SK-N-MC (cell line): ENCODE measurements at regions not wholly inside any gene's neighbourhood (a gene's known extent, or its start where the extent isn't known, plus 50 kb on each side); places are given as distances from the start of the nearest gene placed in this dataset.
"Not testable (repeated sequence)": the region's sequence is repeated elsewhere in the genome, so short reads cannot be mapped to it uniquely, and the experiment has no call there.

Experiments used
- DNase-seq: peaks from one replicate; pipeline ENCODE4 v3.0.0-alpha.2; 2011; ENCODE audit warnings: low read depth, low spot score
- H3K27ac ChIP-seq: fragments of 200-600 bp; sonication (generic); 2 replicates; pipeline ENCODE4 v1.5.1; 2016; ENCODE audit warnings: mixed run types
- H3K36me3 ChIP-seq: fragments of 200-600 bp; sonication (generic); 2 replicates; pipeline ENCODE4 v1.6.1; 2017; ENCODE audit warnings: antibody characterized with exemption, low read length, mixed read lengths; ENCODE audit not compliant: insufficient read depth
- H3K4me3 ChIP-seq: fragments of 200-600 bp; sonication (generic); 2 replicates; pipeline ENCODE4 v1.5.1; 2016
- H3K9ac ChIP-seq: fragments of 200-600 bp; sonication (generic); 2 replicates; pipeline ENCODE4 v1.8.0; 2017; ENCODE audit warnings: mixed run types, mixed read lengths; ENCODE audit not compliant: insufficient read length
- H3K9me3 ChIP-seq: fragments of 200-600 bp; sonication (generic); 2 replicates; pipeline ENCODE4 v1.6.1; 2017; ENCODE audit warnings: low read depth, mild to moderate bottlenecking, antibody characterized with exemption, low read length, moderate library complexity, mixed read lengths
- EZH2 ChIP-seq: fragments of 200-600 bp; sonication (generic); IDR thresholded peaks from one replicate; pipeline ENCODE4 v1.6.1; 2017; ENCODE audit warnings: antibody characterized with exemption
- FOXP2 ChIP-seq: optimal IDR thresholded peaks from 2 replicates; pipeline ENCODE3; 2011; ENCODE audit warnings: mild to moderate bottlenecking, moderate library complexity; ENCODE audit not compliant: insufficient read depth; ENCODE audit errors: extremely low read length, control extremely low read depth
- POLR2AphosphoS5 ChIP-seq: IDR thresholded peaks from 2 replicates; pipeline ENCODE4 v1.6.1; 2012; ENCODE audit warnings: mild to moderate bottlenecking, low read depth, low read length, borderline replicate concordance

DNA sequence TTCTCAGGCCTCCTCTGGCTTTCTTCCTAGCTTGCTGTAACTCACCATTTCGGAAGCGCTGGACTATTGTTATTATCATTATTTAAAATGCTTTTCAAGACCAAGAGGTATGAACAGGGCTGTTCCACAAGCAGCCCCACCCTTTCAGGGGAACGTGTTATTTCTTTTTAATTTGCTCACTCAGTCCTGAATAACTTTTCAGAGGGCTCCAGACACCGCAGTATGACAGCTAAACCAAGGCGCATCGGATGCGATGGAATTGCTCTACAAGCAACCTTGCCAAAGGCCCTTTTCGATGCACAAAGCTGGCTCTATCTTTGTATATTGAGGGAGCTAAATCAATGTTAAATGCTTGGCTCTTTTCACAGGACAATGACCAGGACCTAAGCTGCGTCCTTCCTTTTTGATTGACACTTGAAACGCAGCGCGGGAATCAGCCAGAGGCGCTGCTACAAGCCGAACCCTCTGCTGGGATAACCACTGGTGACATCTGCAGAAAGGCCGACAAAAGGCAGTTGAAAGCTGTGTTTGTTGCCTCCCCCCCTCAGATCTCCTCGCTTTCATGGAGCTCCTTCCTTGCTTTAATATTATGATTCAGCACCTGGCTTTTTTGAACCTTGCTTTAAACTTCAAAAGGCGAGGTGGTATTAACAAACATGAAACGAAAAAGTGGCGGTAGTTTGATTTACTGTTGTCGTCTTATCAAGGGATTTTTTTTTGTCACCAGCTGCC lies 204.7 kb upstream of the PROX1 start:
- H3K4me3 ChIP-seq: no peak overlapping the region
- no peak for DNase-seq
- H3K9ac ChIP-seq: no peak overlapping the region
- no peak overlapping the region for H3K27ac ChIP-seq
- H3K36me3 ChIP-seq: no peaks in the 10 kb centered on the region
- TF ChIP-seq FOXP2: no peak
- no peak for TF ChIP-seq EZH2
- no peak for TF ChIP-seq POLR2AphosphoS5
- H3K9me3 ChIP-seq: no peaks in the 10 kb centered on the region

DNA sequence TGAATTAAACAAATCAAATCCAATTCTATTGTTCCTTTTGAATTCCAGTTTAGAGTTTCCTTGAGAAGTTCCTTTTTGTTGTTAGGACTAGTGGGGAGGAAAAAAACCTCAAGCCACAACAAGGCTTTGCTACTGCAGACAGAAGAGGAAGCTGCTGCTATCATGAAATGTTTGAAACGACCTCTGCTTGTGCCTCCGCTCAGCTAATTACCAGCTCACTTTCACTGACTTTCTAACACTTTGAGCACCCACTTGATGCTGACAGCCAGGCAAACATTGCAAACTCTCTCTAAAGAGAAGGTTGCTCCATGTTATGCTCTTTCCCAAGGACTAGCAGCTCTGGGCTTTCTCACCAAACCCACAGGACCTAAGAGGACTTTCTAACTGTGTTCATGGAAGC lies 203.9 kb upstream of the PROX1 start:
- Histone ChIP-seq H3K9ac (no peak overlapping the region), H3K4me3 (no peak overlapping the region), H3K9me3 (no peaks in the 10 kb centered on the region), H3K27ac (no peak overlapping the region), H3K36me3 (no peaks in the 10 kb centered on the region)
- TF ChIP-seq EZH2: no peak
- TF ChIP-seq FOXP2: no peak
- TF ChIP-seq POLR2AphosphoS5: no peak
- no peak for DNase-seq

DNA sequence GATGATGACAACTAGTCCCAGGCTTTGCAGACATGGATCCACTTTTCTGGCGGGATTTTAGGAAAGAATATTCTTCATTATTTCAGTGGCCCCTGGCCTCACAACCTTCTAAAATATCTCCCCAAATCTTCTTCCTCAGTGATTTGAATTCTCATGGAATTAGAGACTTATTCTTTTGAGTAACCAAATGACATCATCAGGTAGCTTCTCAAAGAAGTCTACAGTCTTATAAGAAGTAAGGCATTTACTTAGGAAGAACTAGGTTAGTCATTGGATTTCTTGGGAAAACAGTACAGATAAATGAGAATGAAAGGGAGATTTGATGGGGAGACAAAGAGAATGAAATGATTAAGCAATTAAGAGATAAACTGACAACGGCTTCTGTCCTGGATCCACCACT lies 201.1 kb upstream of the PROX1 start:
- Histone ChIP-seq H3K9ac (no peak overlapping the region), H3K27ac (no peak overlapping the region), H3K36me3 (no peaks in the 10 kb centered on the region), H3K9me3 (no peaks in the 10 kb centered on the region), H3K4me3 (no peak overlapping the region)
- TF ChIP-seq FOXP2 (no peak), EZH2 (no peak), POLR2AphosphoS5 (no peak)
- no peak for DNase-seq

DNA sequence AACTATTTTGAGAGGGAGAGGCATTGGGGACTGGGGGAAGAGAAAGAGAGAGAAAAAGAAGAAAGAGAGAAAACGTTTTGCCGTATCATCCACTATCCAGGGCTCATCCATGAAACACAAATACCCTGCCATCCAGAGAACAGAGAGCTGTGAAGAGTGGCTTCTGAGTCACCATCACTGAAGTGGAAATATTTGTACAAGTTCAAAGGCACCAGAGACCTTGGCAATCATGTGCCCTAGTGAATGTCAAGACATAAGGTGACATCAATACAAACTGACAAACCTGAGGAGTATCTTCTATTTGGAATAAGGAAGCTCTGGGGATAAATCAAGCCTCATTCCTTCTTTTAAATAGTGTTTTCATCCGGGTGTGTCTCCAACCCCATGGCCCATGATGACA lies 197.2 kb upstream of the PROX1 start:
- H3K36me3 ChIP-seq: no peaks in the 10 kb centered on the region
- no peaks in the 10 kb centered on the region for H3K9me3 ChIP-seq
- no peak overlapping the region for H3K27ac ChIP-seq
- DNase-seq: no peak
- TF ChIP-seq FOXP2 (no peak), POLR2AphosphoS5 (no peak), EZH2 (no peak)
- no peak overlapping the region for H3K9ac ChIP-seq
- no peak overlapping the region for H3K4me3 ChIP-seq

DNA sequence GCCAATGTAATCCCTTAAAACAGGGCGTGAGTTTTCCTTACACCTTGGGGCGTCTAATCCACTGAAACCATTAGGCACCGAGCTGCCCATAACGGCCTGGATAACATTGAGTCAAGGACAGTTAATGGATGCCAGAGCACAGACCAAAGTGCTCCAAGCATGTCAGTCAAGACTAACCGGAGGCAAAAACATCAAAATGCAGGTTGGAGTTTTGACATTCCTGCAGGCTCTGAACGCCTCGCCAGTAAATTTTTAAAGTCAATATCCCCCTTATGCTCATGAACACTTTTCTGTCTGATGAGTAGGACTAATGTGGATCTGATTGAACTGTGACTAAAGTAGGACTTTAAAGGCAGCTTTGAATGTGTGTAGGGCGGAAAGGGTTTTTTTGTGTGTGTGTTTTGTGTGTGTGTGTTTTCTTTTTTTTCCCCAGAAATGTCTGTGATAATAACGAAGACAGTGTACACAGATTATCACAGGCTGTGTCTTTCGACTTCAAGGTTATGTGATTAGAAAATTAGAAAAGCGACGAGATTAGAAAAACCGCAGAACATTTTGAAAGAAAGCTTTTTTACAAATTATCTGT lies 194.2 kb upstream of the PROX1 start:
- Histone ChIP-seq H3K9me3 (no peaks in the 10 kb centered on the region), H3K27ac (no peak overlapping the region), H3K9ac (no peak overlapping the region), H3K4me3 (no peak overlapping the region), H3K36me3 (no peaks in the 10 kb centered on the region)
- no peak for DNase-seq
- no peak for TF ChIP-seq EZH2
- TF ChIP-seq POLR2AphosphoS5: no peak
- no peak for TF ChIP-seq FOXP2

DNA sequence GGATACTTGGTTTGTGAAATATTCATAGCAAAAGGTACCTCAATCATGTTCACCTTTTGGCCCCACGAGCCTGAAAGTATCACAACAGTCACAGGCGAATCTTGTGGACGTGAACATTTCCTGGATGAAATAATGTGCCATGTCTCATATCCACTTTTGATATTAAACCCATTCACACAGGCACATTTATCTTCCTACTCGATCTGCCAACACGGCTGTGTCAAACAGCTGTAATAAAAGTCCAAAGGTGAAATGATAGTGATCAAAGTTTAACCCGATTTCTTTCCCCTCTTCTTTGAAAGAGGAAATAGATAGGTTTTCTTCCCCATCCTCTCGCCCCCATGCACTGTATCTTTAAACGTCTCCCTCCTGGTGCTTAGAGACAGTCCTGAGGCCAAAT lies 191.2 kb upstream of the PROX1 start:
- DNase-seq: no peak
- Histone ChIP-seq H3K27ac (no peak overlapping the region), H3K4me3 (no peak overlapping the region), H3K36me3 (no peaks in the 10 kb centered on the region), H3K9ac (no peak overlapping the region), H3K9me3 (no peaks in the 10 kb centered on the region)
- no peak for TF ChIP-seq FOXP2
- TF ChIP-seq EZH2: no peak
- no peak for TF ChIP-seq POLR2AphosphoS5

DNA sequence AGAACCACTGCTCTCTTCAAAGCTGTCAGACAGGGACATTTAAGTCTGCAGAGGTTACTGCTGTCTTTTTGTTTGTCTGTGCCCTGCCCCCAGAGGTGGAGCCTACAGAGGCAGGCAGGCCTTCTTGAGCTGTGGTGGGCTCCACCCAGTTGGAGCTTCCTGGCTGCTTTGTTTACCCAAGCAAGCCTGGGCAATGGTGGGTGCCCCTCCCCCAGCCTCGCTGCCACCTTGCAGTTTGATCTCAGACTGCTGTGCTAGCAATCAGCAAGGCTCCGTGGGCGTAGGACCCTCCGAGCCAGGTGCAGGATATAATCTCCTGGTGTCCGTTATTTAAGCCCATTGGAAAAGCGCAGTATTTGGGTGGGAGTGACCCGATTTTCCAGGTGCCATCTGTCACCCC lies 179.5 kb upstream of the PROX1 start:
- DNase-seq, H3K9ac ChIP-seq, H3K9me3 ChIP-seq, H3K27ac ChIP-seq, H3K36me3 ChIP-seq, H3K4me3 ChIP-seq: not testable (repeated sequence)

DNA sequence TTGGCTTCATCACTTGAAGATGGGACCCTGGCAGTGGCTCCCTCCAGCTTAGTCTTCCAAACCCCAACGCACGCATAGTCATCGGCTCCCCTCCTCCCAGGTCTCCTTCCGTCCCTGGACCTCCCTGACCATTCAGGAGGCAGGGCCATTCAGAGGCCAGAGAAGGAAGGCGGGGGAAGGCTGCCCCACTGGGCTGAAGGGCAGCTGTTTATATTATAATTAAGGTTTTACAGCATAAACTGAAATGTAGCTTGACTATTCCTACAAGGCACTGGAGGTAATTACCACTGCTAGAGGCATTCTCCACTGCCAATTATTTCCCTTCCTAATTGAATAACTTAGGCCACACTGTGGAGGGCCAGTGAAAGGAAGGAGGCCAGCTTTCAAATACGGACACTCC lies 170.6 kb upstream of the PROX1 start:
- H3K9me3 ChIP-seq: no peaks in the 10 kb centered on the region
- no peak overlapping the region for H3K9ac ChIP-seq
- H3K27ac ChIP-seq: no peak overlapping the region
- DNase-seq: no peak
- H3K4me3 ChIP-seq: no peak overlapping the region
- no peaks in the 10 kb centered on the region for H3K36me3 ChIP-seq
- TF ChIP-seq EZH2 (no peak), FOXP2 (no peak), POLR2AphosphoS5 (no peak)
